Nucleus accumbens (tissue), 56 donors: ENCODE measurements at regions not wholly inside any gene's neighbourhood (a gene's known extent, or its start where the extent isn't known, plus 50 kb on each side); places are given as distances from the start of the nearest gene placed in this dataset.
"Not testable (repeated sequence)": the region's sequence is repeated elsewhere in the genome, so short reads cannot be mapped to it uniquely, and the experiment has no call there.

ENCODE experiments used
- DNase-seq, 56 donors: peaks; one replicate each; lab custom pipeline; 2025; lab: John Stamatoyannopoulos, UW

- DNase-seq = not testable (repeated sequence)
Observed at GRCh38 chr14:59026640-59027039, 161.8 kb upstream of the DAAM1 start.

GRCh38 chr14:59028476-59029202 lies 159.8 kb upstream of the DAAM1 start:
- peak in 32 of 56 donors; percentile 1 to 63 (median 18) for DNase-seq

GRCh38 chr14:59032826-59033225 lies 155.6 kb upstream of the DAAM1 start:
- no peak for DNase-seq

- no peak for DNase-seq
Observed at GRCh38 chr14:59036134-59036533, 152.3 kb upstream of the DAAM1 start.

GRCh38 chr14:59037086-59037485 lies 151.4 kb upstream of the DAAM1 start:
- no peak for DNase-seq

- no peak for DNase-seq
Observed at GRCh38 chr14:59037620-59038019, 150.8 kb upstream of the DAAM1 start.

GRCh38 chr14:59038746-59039145 lies 149.7 kb upstream of the DAAM1 start:
- no peak for DNase-seq

GRCh38 chr14:59041308-59041707 lies 147.2 kb upstream of the DAAM1 start:
- DNase-seq = no peak

- DNase-seq = no peak
Observed at GRCh38 chr14:59044707-59045106, 143.8 kb upstream of the DAAM1 start.

GRCh38 chr14:59046746-59047145 lies 141.7 kb upstream of the DAAM1 start:
- DNase-seq = no peak

GRCh38 chr14:59055006-59055405 lies 133.5 kb upstream of the DAAM1 start:
- DNase-seq = no peak

GRCh38 chr14:59055439-59056045 lies 132.9 kb upstream of the DAAM1 start:
- peak in 15 of 56 donors; percentile 0 to 50 (median 9) for DNase-seq

- no peak for DNase-seq
Observed at GRCh38 chr14:59057551-59057950, 130.9 kb upstream of the DAAM1 start.

- DNase-seq = not testable (repeated sequence)
Observed at GRCh38 chr14:59058776-59059175, 129.7 kb upstream of the DAAM1 start.

- DNase-seq = peak in 2 of 56 donors; percentile 1 to 3
Observed at GRCh38 chr14:59060841-59061240, 127.6 kb upstream of the DAAM1 start.

GRCh38 chr14:59061292-59061691 lies 127.2 kb upstream of the DAAM1 start:
- DNase-seq = no peak

- no peak for DNase-seq
Observed at GRCh38 chr14:59063259-59063658, 125.2 kb upstream of the DAAM1 start.

GRCh38 chr14:59067127-59067894 lies 121.2 kb upstream of the DAAM1 start:
- no peak for DNase-seq

GRCh38 chr14:59069163-59069854 lies 119.2 kb upstream of the DAAM1 start:
- no peak for DNase-seq

GRCh38 chr14:59075506-59075905 lies 113.0 kb upstream of the DAAM1 start:
- no peak for DNase-seq

GRCh38 chr14:59081720-59082119 lies 106.7 kb upstream of the DAAM1 start:
- DNase-seq = no peak
